ENCODE measurements at regions not wholly inside any gene's neighbourhood (a gene's known extent, or its start where the extent isn't known, plus 50 kb on each side); places are given as distances from the start of the nearest gene placed in this dataset.

GRCh38 chr2:155209696-155210450, 511.4 kb downstream of the KCNJ3 start:
- Histone ChIP-seq H3K4me3 (no peak overlapping the region), H3K9me3 (replicated peaks; ENCODE audit: control insufficient read depth, insufficient read depth, low read depth, low read length) (no peaks in the 10 kb centered on the region), H3K9me1 (ENCODE audit: control insufficient read depth, insufficient read depth, low read length) (no peaks in the 10 kb centered on the region), H3K27ac (ENCODE audit: extremely low read depth, low read depth, low read length) (no peak overlapping the region), H3K4me1 (replicated peaks in 1 of 2; ENCODE audit: control insufficient read depth in 2 of 2, insufficient read depth in 2 of 2, low read length in 2 of 2) (no peaks in the 10 kb centered on the region), H3K36me3 (ENCODE audit: control insufficient read depth, insufficient read depth, low read length) (no peaks in the 10 kb centered on the region), H2AFZ (ENCODE audit: low read depth, low read length) (no peak overlapping the region), H3K4me2 (ENCODE audit: insufficient read depth, low read length) (no peak overlapping the region), H3K79me2 (ENCODE audit: control insufficient read depth, insufficient read depth, low read length) (no peaks in the 10 kb centered on the region), H3K27me3 (ENCODE audit: control insufficient read depth in 2 of 2, insufficient read depth in 2 of 2, low read length in 2 of 2) (no peaks in the 10 kb centered on the region), H4K20me1 (replicated peaks; ENCODE audit: control insufficient read depth, insufficient read depth, low read length) (no peaks in the 10 kb centered on the region), H3K9ac (ENCODE audit: insufficient read depth in 1 of 2, low read depth in 2 of 2, low read length in 2 of 2) (no peak overlapping the region)
- ATAC-seq (no peak), DNase-seq (ENCODE audit: extremely low read depth in 1 of 4, low spot score in 3 of 4) (no peak), FAIRE-seq (no peak)
- ChIA-PET CTCF (ENCODE audit: low intra/inter-chr PET ratio) (no interaction called here), POLR2A (no interaction called here)
- BruUV-seq (replicated peaks): no TSS peak
- in situ Hi-C loops (cut with MboI) (no loop called here), intact Hi-C loops (cut with micrococcal nuclease) (no loop called here)
- peak; percentile 60 for TF ChIP-seq U2AF1 (optimal IDR thresholded peaks at IDR 0.05; ENCODE audit: low read depth, low read length)
- TF ChIP-seq ZNF311 (CRISPR knock-in tag; IDR thresholded peaks at IDR 0.05): no peak
- TF ChIP-seq, protein P1, sequence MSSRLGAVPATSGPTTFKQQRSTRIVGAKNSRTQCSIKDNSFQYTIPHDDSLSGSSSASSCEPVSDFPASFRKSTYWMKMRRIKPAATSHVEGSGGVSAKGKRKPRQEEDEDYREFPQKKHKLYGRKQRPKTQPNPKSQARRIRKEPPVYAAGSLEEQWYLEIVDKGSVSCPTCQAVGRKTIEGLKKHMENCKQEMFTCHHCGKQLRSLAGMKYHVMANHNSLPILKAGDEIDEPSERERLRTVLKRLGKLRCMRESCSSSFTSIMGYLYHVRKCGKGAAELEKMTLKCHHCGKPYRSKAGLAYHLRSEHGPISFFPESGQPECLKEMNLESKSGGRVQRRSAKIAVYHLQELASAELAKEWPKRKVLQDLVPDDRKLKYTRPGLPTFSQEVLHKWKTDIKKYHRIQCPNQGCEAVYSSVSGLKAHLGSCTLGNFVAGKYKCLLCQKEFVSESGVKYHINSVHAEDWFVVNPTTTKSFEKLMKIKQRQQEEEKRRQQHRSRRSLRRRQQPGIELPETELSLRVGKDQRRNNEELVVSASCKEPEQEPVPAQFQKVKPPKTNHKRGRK (tag; IDR thresholded peaks at IDR 0.05): peak; percentile 90
- 0% methylated on average over 2 of the region's 2 CpGs for WGBS (ENCODE audit: insufficient coverage, low coverage, missing lambda C conversion rate)

DNA sequence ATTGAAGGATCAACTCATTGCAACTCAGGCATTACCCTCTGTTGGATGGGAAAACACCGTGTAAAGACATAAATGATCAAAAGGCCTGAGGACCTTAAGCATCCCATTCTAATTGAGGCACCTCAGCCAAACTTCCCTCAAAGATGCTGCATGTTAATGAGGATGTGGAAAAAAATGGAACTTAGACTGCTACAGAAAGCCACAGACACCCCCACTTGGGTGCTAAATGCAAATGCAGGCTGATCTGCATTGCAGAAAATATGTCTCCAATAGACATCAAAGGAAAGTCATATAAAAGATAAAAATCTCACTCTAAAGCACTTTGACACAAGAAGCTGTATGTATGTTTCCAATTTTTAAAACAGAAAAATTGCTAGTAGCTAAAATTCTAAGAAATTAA, 504.7 kb downstream of the KCNJ3 start:
- no peaks in the 10 kb centered on the region for H3K9me3 ChIP-seq (replicated peaks; ENCODE audit: control insufficient read depth, insufficient read depth, low read depth, low read length)
- no peak for FAIRE-seq
- in situ Hi-C loops (cut with MboI): no loop called here
- no peaks in the 10 kb centered on the region for H3K9me1 ChIP-seq (ENCODE audit: control insufficient read depth, insufficient read depth, low read length)
- ChIA-PET CTCF (ENCODE audit: low intra/inter-chr PET ratio) (no interaction called here), POLR2A (no interaction called here)
- no peaks in the 10 kb centered on the region for H4K20me1 ChIP-seq (replicated peaks; ENCODE audit: control insufficient read depth, insufficient read depth, low read length)
- no peak overlapping the region for H3K27ac ChIP-seq (ENCODE audit: extremely low read depth, low read depth, low read length)
- H3K36me3 ChIP-seq (ENCODE audit: control insufficient read depth, insufficient read depth, low read length): no peaks in the 10 kb centered on the region
- no peak overlapping the region for H3K4me2 ChIP-seq (ENCODE audit: insufficient read depth, low read length)
- WGBS (ENCODE audit: insufficient coverage, low coverage, missing lambda C conversion rate): 6% methylated on average over 1 of the region's 1 CpG
- H3K4me3 ChIP-seq: no peak overlapping the region
- H3K4me1 ChIP-seq (replicated peaks in 1 of 2; ENCODE audit: control insufficient read depth in 2 of 2, insufficient read depth in 2 of 2, low read length in 2 of 2): no peaks in the 10 kb centered on the region
- H3K9ac ChIP-seq (ENCODE audit: insufficient read depth in 1 of 2, low read depth in 2 of 2, low read length in 2 of 2): no peak overlapping the region
- intact Hi-C loops (cut with micrococcal nuclease): no loop called here
- no peak overlapping the region for H2AFZ ChIP-seq (ENCODE audit: low read depth, low read length)
- no peak for DNase-seq (ENCODE audit: extremely low read depth in 1 of 4, low spot score in 3 of 4)
- H3K27me3 ChIP-seq (ENCODE audit: control insufficient read depth in 2 of 2, insufficient read depth in 2 of 2, low read length in 2 of 2): no peaks in the 10 kb centered on the region
- no peaks in the 10 kb centered on the region for H3K79me2 ChIP-seq (ENCODE audit: control insufficient read depth, insufficient read depth, low read length)
- no peak for ATAC-seq
- no TSS peak for BruUV-seq (replicated peaks)
- no peak for TF ChIP-seq COPS2 (conservative IDR thresholded peaks at IDR 0.05)
- TF ChIP-seq XRCC4 (IDR thresholded peaks at IDR 0.05; ENCODE audit: extremely low read depth, insufficient read depth, insufficient read length): no peak
- TF ChIP-seq SMARCE1 (IDR thresholded peaks at IDR 0.05): no peak
- TF ChIP-seq HSF4 (CRISPR knock-in tag; IDR thresholded peaks at IDR 0.05; ENCODE audit: borderline replicate concordance): no peak
- no peak for TF ChIP-seq KDM5B (IDR thresholded peaks at IDR 0.05; ENCODE audit: insufficient replicate concordance, low read depth, low read length)
- TF ChIP-seq PATZ1 (CRISPR knock-in tag; IDR thresholded peaks at IDR 0.05; ENCODE audit: borderline replicate concordance): no peak
- no peak for TF ChIP-seq NFATC3 (IDR thresholded peaks at IDR 0.05)
- TF ChIP-seq ZNF507 (tag; conservative IDR thresholded peaks at IDR 0.05): no peak
- TF ChIP-seq, protein P2, sequence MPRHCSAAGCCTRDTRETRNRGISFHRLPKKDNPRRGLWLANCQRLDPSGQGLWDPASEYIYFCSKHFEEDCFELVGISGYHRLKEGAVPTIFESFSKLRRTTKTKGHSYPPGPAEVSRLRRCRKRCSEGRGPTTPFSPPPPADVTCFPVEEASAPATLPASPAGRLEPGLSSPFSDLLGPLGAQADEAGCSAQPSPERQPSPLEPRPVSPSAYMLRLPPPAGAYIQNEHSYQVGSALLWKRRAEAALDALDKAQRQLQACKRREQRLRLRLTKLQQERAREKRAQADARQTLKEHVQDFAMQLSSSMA (CRISPR knock-in tag; IDR thresholded peaks at IDR 0.05): no peak
- TF ChIP-seq ZNF24 (IDR thresholded peaks at IDR 0.05): no peak

Data from K562 (cell line).